Neural cell (in vitro differentiated cells): ENCODE measurements at regions not wholly inside any gene's neighbourhood (a gene's known extent, or its start where the extent isn't known, plus 50 kb on each side); places are given as distances from the start of the nearest gene placed in this dataset.

ENCODE experiments used
- H2AFZ ChIP-seq: fragments of 200-600, 300-800 bp; sonication (generic), shearing (Covaris generic); 2 replicates; pipeline ENCODE4 v1.6.0; 2014; ENCODE audit warnings: low read depth, mild to moderate bottlenecking, antibody characterized with exemption, low read length, moderate library complexity
- H3F3A ChIP-seq: fragments of 200-600 bp; shearing (Covaris generic); 2 replicates; pipeline ENCODE4 v1.6.1; 2016; ENCODE audit warnings: mild to moderate bottlenecking, moderate library complexity, mixed read lengths, antibody characterized with exemption, low read length; ENCODE audit not compliant: insufficient read depth, poor library complexity, severe bottlenecking
- H3K27ac ChIP-seq: fragments of 200-600, 300-800 bp; sonication (generic), shearing (Covaris generic); 2 replicates; pipeline ENCODE4 v1.5.1; 2014; ENCODE audit warnings: mild to moderate bottlenecking, low read length, moderate library complexity
- H3K27me3 ChIP-seq: fragments of 300-800, 200-600 bp; sonication (generic), shearing (Covaris generic); 2 replicates; pipeline ENCODE4 v1.6.0; 2014; ENCODE audit warnings: mild to moderate bottlenecking, low read depth, low read length, moderate library complexity; ENCODE audit not compliant: insufficient read depth
- H3K36me3 ChIP-seq: fragments of 300-800, 200-600 bp; sonication (generic), shearing (Covaris generic); 2 replicates; pipeline ENCODE4 v1.5.1; 2014; ENCODE audit warnings: mild to moderate bottlenecking, antibody characterized with exemption, low read length, moderate library complexity; ENCODE audit not compliant: insufficient read depth
- H3K4me2 ChIP-seq: fragments of 300-800, 200-600 bp; sonication (generic), shearing (Covaris generic); 2 replicates; pipeline ENCODE4 v1.6.0; 2014; ENCODE audit warnings: mild to moderate bottlenecking, low read length
- H3K4me3 ChIP-seq: fragments of 300-800, 200-600 bp; sonication (generic), shearing (Covaris generic); 2 replicates; pipeline ENCODE4 v1.5.1; 2014; ENCODE audit warnings: mild to moderate bottlenecking, low read length, moderate library complexity
- H3K79me2 ChIP-seq: fragments of 200-600 bp; shearing (Covaris generic); replicated peaks from 2 replicates; pipeline ENCODE4 v1.6.0; 2014; ENCODE audit warnings: mild to moderate bottlenecking, low read length, moderate library complexity; ENCODE audit not compliant: insufficient read depth
- H3K9ac ChIP-seq: fragments of 300-800, 200-600 bp; sonication (generic), shearing (Covaris generic); 2 replicates; pipeline ENCODE4 v1.6.1; 2016; ENCODE audit warnings: mild to moderate bottlenecking, low read length, mixed read lengths
- H3K9me2 ChIP-seq: fragments of 200-600 bp; shearing (Covaris generic); 2 replicates; pipeline ENCODE4 v1.6.1; 2016; ENCODE audit warnings: mild to moderate bottlenecking, low read length, mixed read lengths; ENCODE audit not compliant: insufficient read depth
- H3K9me3 ChIP-seq: fragments of 200-600, 300-800 bp; sonication (generic), shearing (Covaris generic); 2 replicates; pipeline ENCODE4 v1.6.1; 2016; ENCODE audit warnings: mild to moderate bottlenecking, mixed run types, low read length, moderate library complexity, mixed read lengths
- H4K20me1 ChIP-seq: fragments of 200-600 bp; shearing (Covaris generic); 2 replicates; pipeline ENCODE4 v1.6.1; 2016; ENCODE audit warnings: mild to moderate bottlenecking, mixed run types; ENCODE audit not compliant: insufficient read depth
- CTCF ChIP-seq: fragments of 450-650 bp; IDR thresholded peaks from 2 replicates; pipeline ENCODE4 v1.5.1; 2014; ENCODE audit warnings: antibody characterized with exemption, mild to moderate bottlenecking, moderate library complexity; ENCODE audit not compliant: poor library complexity, severe bottlenecking
- EP300 ChIP-seq: fragments of 450-650 bp; conservative IDR thresholded peaks from 2 replicates; pipeline ENCODE4 v1.6.1; 2014; ENCODE audit warnings: antibody characterized with exemption, mild to moderate bottlenecking, moderate library complexity; ENCODE audit not compliant: poor library complexity, severe bottlenecking
- EZH2 ChIP-seq: fragments of 200-600, 300-800 bp; shearing (Covaris generic), sonication (generic); IDR thresholded peaks from 2 replicates; pipeline ENCODE4 v1.6.1; 2014; ENCODE audit warnings: antibody characterized with exemption, low read length, borderline replicate concordance, mild to moderate bottlenecking; ENCODE audit not compliant: insufficient read depth, poor library complexity, severe bottlenecking
- MXI1 ChIP-seq: fragments of 450-650 bp; conservative IDR thresholded peaks from 2 replicates; pipeline ENCODE4 v1.6.1; 2014; ENCODE audit warnings: antibody characterized with exemption, mild to moderate bottlenecking; ENCODE audit not compliant: poor library complexity, severe bottlenecking
- POLR2AphosphoS5 ChIP-seq: IDR thresholded peaks from 2 replicates; pipeline ENCODE4 v1.6.1; 2012
- RAD21 ChIP-seq: fragments of 450-650 bp; conservative IDR thresholded peaks from 2 replicates; pipeline ENCODE4 v1.6.1; 2014; ENCODE audit warnings: antibody characterized with exemption, mild to moderate bottlenecking, moderate library complexity
- SMC3 ChIP-seq: fragments of 450-650 bp; conservative IDR thresholded peaks from 2 replicates; pipeline ENCODE4 v1.6.1; 2014; ENCODE audit warnings: antibody characterized with exemption, mild to moderate bottlenecking, moderate library complexity; ENCODE audit not compliant: poor library complexity
- TAF1 ChIP-seq: IDR thresholded peaks from 2 replicates; pipeline ENCODE4 v1.6.1; 2012; ENCODE audit warnings: low read depth
- TF ChIP-seq, protein P1 (sequence below): IDR thresholded peaks from 2 replicates; pipeline ENCODE4 v1.6.1; 2012; ENCODE audit warnings: borderline replicate concordance

DNA sequence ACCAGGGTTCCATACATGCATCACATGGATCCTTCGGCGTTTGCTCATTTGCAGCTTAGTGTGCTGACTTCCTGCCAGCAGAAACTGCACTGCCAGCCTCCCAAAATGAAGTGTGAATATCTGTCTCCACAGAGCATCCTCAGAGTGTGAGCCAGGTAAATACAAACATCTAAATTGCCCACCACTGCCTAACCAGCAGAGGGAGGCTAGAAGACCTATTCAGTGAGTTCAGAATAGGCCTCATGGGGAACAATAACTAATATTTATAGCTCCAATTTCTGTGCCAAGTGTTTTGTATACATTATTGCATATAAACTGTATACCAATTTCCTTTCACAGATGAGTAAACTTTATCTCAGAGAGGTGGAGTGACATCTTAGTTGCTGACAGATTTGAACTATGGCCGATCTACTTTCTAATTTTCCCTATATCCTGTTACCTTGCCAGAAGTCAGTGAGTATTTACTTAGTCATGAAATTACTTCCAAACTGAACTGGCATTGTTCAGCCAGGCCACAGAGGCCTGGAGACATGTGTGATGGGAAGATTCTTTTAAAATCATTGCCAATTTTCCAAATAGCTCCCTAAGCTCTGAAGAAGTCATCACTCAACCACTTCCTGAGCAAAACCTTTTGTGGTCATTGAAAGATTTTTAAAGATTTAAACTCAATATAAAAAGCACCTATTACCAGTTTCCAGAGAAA is 926.5 kb upstream of the GHITM start:
- Histone ChIP-seq H2AFZ (no peak overlapping the region), H3K79me2 (no peaks in the 10 kb centered on the region), H3K27me3 (no peaks in the 10 kb centered on the region), H4K20me1 (no peaks in the 10 kb centered on the region), H3K4me3 (no peak overlapping the region), H3K9ac (no peak overlapping the region), H3K9me3 (no peaks in the 10 kb centered on the region), H3K9me2 (no peaks in the 10 kb centered on the region), H3F3A (no peaks in the 10 kb centered on the region), H3K4me2 (no peak overlapping the region), H3K36me3 (no peaks in the 10 kb centered on the region), H3K27ac (no peak overlapping the region)
- TF ChIP-seq CTCF (no peak), MXI1 (no peak), EP300 (no peak), SMC3 (no peak), RAD21 (no peak), POLR2AphosphoS5 (no peak), EZH2 (no peak), TAF1 (no peak)
- TF ChIP-seq, protein P1, sequence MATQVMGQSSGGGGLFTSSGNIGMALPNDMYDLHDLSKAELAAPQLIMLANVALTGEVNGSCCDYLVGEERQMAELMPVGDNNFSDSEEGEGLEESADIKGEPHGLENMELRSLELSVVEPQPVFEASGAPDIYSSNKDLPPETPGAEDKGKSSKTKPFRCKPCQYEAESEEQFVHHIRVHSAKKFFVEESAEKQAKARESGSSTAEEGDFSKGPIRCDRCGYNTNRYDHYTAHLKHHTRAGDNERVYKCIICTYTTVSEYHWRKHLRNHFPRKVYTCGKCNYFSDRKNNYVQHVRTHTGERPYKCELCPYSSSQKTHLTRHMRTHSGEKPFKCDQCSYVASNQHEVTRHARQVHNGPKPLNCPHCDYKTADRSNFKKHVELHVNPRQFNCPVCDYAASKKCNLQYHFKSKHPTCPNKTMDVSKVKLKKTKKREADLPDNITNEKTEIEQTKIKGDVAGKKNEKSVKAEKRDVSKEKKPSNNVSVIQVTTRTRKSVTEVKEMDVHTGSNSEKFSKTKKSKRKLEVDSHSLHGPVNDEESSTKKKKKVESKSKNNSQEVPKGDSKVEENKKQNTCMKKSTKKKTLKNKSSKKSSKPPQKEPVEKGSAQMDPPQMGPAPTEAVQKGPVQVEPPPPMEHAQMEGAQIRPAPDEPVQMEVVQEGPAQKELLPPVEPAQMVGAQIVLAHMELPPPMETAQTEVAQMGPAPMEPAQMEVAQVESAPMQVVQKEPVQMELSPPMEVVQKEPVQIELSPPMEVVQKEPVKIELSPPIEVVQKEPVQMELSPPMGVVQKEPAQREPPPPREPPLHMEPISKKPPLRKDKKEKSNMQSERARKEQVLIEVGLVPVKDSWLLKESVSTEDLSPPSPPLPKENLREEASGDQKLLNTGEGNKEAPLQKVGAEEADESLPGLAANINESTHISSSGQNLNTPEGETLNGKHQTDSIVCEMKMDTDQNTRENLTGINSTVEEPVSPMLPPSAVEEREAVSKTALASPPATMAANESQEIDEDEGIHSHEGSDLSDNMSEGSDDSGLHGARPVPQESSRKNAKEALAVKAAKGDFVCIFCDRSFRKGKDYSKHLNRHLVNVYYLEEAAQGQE = no peak

GRCh38 chr10:83214136-83214535 is 925.2 kb upstream of the GHITM start:
- no peaks in the 10 kb centered on the region for H3K9me3 ChIP-seq
- H3K79me2 ChIP-seq = no peaks in the 10 kb centered on the region
- H3K9ac ChIP-seq = no peak overlapping the region
- H2AFZ ChIP-seq = no peak overlapping the region
- no peaks in the 10 kb centered on the region for H4K20me1 ChIP-seq
- no peaks in the 10 kb centered on the region for H3F3A ChIP-seq
- no peaks in the 10 kb centered on the region for H3K36me3 ChIP-seq
- H3K4me3 ChIP-seq = no peak overlapping the region
- no peak overlapping the region for H3K27ac ChIP-seq
- no peak for TF ChIP-seq CTCF
- TF ChIP-seq, protein P1 = no peak
- no peak overlapping the region for H3K4me2 ChIP-seq
- H3K27me3 ChIP-seq = no peaks in the 10 kb centered on the region
- no peaks in the 10 kb centered on the region for H3K9me2 ChIP-seq
